ENCODE measurements at regions not wholly inside any gene's neighbourhood (a gene's known extent, or its start where the extent isn't known, plus 50 kb on each side); places are given as distances from the start of the nearest gene placed in this dataset.

GRCh38 chr17:12507026-12507595 is 158.6 kb upstream of the MYOCD start:
- TF ChIP-seq CTCF (IDR thresholded peaks at IDR 0.05): no peak
- no peak for TF ChIP-seq SIN3A (IDR thresholded peaks at IDR 0.05; ENCODE audit: borderline replicate concordance, insufficient read depth, low read depth, low read length)
- no peak for TF ChIP-seq POLR2AphosphoS5 (IDR thresholded peaks at IDR 0.05; ENCODE audit: low read depth, low read length)
